Thoracic aorta (tissue), 2 donors: ENCODE measurements at regions not wholly inside any gene's neighbourhood (a gene's known extent, or its start where the extent isn't known, plus 50 kb on each side); places are given as distances from the start of the nearest gene placed in this dataset.

Experiments
- ATAC-seq: fragments of 150-250 bp; one replicate; pipeline ENCODE4 v1.8.0; 2017; ENCODE audit warnings: low read depth; ENCODE audit not compliant: insufficient number of reproducible peaks, low FRiP score
- DNase-seq: peaks from one replicate; pipeline ENCODE4 v3.0.0-alpha.2; 2020; ENCODE audit warnings: low spot score
- H3K27ac ChIP-seq, 2 donors: fragments of 200-600 bp; sonication (generic); 1 replicate in 1 of 2; 2 replicates in 1 of 2; pipeline ENCODE4 v1.5.1; 2016; ENCODE audit warnings: mild to moderate bottlenecking in 2 of 2, moderate library complexity in 2 of 2
- H3K27me3 ChIP-seq: fragments of 200-600 bp; sonication (generic); replicated peaks from 2 replicates; pipeline ENCODE4 v1.6.0; 2016; ENCODE audit warnings: mild to moderate bottlenecking; ENCODE audit not compliant: insufficient read depth
- H3K36me3 ChIP-seq: fragments of 200-600 bp; sonication (generic); one replicate; pipeline ENCODE4 v1.5.1; 2016
- H3K4me1 ChIP-seq, 2 donors: fragments of 200-600 bp; sonication (generic); 1 replicate in 1 of 2; 2 replicates in 1 of 2; pipeline versions ENCODE4 v1.5.1 to v1.6.0; 2016; ENCODE audit warnings: low read depth in 2 of 2, mild to moderate bottlenecking in 1 of 2; ENCODE audit not compliant: control insufficient read depth in 1 of 2
- H3K4me3 ChIP-seq: fragments of 200-600 bp; sonication (generic); 2 replicates; pipeline ENCODE4 v1.5.1; 2016; ENCODE audit warnings: mild to moderate bottlenecking
- H3K9me3 ChIP-seq: fragments of 200-600 bp; sonication (generic); 2 replicates; pipeline ENCODE4 v1.5.1; 2016
- CTCF ChIP-seq: fragments of 200-600 bp; sonication (generic); IDR thresholded peaks from one replicate; pipeline ENCODE4 v1.5.1; 2019; ENCODE audit warnings: antibody characterized with exemption

DNA sequence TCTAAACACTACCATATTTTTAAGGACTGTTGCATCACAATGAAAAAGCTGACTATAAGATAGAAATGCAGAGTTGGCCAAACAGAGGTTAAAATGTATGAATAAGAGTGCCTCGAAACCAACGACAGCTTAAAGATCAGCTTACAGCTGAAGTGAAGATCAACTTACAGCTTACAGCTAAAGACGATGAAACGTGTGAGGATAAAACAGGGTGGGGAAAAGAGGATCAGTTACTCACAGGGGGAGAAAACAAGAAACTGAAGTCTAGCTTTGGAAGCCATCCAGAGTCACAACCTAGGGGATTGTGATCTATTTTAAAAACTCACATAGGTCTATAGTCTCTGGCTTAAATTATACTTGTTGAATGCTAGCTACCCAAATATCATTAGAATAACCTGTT is 220.0 kb downstream of the SNCAIP start:
- TF ChIP-seq CTCF: no peak
- no peak for ATAC-seq

DNA sequence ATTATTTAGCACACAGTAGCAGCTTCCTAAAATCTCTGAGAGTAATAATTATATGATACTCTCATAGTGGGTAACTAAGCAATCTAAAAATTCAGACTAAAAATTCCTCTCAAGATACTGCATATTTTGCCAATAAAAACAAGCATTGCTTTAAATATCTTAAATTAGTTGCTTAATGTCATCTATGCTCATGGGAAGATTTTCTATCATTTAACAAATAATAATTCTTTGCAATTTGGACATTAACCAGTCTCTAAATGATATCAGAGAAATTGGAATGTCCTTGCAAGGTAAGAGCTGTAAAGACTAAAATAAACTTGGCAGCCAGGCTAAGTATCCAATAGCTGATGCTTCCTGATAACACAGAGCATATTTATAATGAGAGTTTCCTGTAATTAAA is 221.8 kb downstream of the SNCAIP start:
- ATAC-seq (no peak), DNase-seq (no peak)
- no peaks in the 10 kb centered on the region for H3K27me3 ChIP-seq
- H3K36me3 ChIP-seq: no peaks in the 10 kb centered on the region
- H3K4me1 ChIP-seq: no peaks in the 10 kb centered on the region
- TF ChIP-seq CTCF: no peak
- no peak overlapping the region for H3K4me3 ChIP-seq
- H3K27ac ChIP-seq: no peak overlapping the region
- H3K9me3 ChIP-seq: no peaks in the 10 kb centered on the region

More for the DNA sequence above, 220.0 kb downstream of the SNCAIP start:
- no peak for DNase-seq
- H3K27me3 ChIP-seq: no peaks in the 10 kb centered on the region
- no peak overlapping the region for H3K27ac ChIP-seq
- H3K9me3 ChIP-seq: no peaks in the 10 kb centered on the region
- H3K4me1 ChIP-seq: no peaks in the 10 kb centered on the region
- H3K4me3 ChIP-seq: no peak overlapping the region
- H3K36me3 ChIP-seq: no peaks in the 10 kb centered on the region

GRCh38 chr5:122534829-122535228 is 222.8 kb downstream of the SNCAIP start:
- Histone ChIP-seq H3K27me3 (no peaks in the 10 kb centered on the region), H3K9me3 (no peaks in the 10 kb centered on the region), H3K27ac (no peak overlapping the region), H3K36me3 (no peaks in the 10 kb centered on the region), H3K4me1 (no peaks in the 10 kb centered on the region), H3K4me3 (no peak overlapping the region)
- ATAC-seq (no peak), DNase-seq (no peak)
- no peak for TF ChIP-seq CTCF

- TF ChIP-seq CTCF: no peak
- H3K27ac ChIP-seq: no peak overlapping the region
- ATAC-seq (no peak), DNase-seq (no peak)
- no peaks in the 10 kb centered on the region for H3K36me3 ChIP-seq
- no peaks in the 10 kb centered on the region for H3K27me3 ChIP-seq
- H3K4me1 ChIP-seq: no peaks in the 10 kb centered on the region
- H3K9me3 ChIP-seq: no peaks in the 10 kb centered on the region
- no peak overlapping the region for H3K4me3 ChIP-seq
These were observed 229.4 kb downstream of the SNCAIP start for GRCh38 chr5:122541388-122541787.

GRCh38 chr5:122545986-122546385 is 228.9 kb upstream of the SNX2 start:
- H3K4me3 ChIP-seq: no peak overlapping the region
- no peak overlapping the region for H3K27ac ChIP-seq
- no peaks in the 10 kb centered on the region for H3K9me3 ChIP-seq
- H3K36me3 ChIP-seq: no peaks in the 10 kb centered on the region
- no peaks in the 10 kb centered on the region for H3K27me3 ChIP-seq
- H3K4me1 ChIP-seq: no peaks in the 10 kb centered on the region
- ATAC-seq (no peak), DNase-seq (no peak)
- no peak for TF ChIP-seq CTCF
